ENCODE measurements at regions not wholly inside any gene's neighbourhood (a gene's known extent, or its start where the extent isn't known, plus 50 kb on each side); places are given as distances from the start of the nearest gene placed in this dataset.
A peak's percentile ranks its signal among the peaks of the same experiment; 100 is the strongest.

GRCh38 chr10:58010073-58010702 lies 257.5 kb downstream of the IPMK start:
- DNase-seq, result peak; percentile 93

GRCh38 chr10:58003945-58004344 lies 263.7 kb downstream of the IPMK start:
- DNase-seq, result no peak

GRCh38 chr10:58001159-58001558 lies 266.5 kb downstream of the IPMK start:
- no peak for DNase-seq

GRCh38 chr10:57996536-57996935 lies 271.2 kb downstream of the IPMK start:
- DNase-seq, result no peak

- no peak for DNase-seq
Observed at GRCh38 chr10:57993302-57993701, 274.4 kb downstream of the IPMK start.

GRCh38 chr10:57992321-57993077 lies 275.2 kb downstream of the IPMK start:
- peak; percentile 84 for DNase-seq

- DNase-seq, result no peak
Observed at GRCh38 chr10:57988964-57989363, 278.7 kb downstream of the IPMK start.

GRCh38 chr10:57987055-57987721 lies 280.5 kb downstream of the IPMK start:
- no peak for DNase-seq

- DNase-seq, result no peak
Observed at GRCh38 chr10:57986422-57986821, 281.3 kb downstream of the IPMK start.

- DNase-seq, result peak; percentile 13
Observed at GRCh38 chr10:57983281-57983791, 284.4 kb downstream of the IPMK start.

GRCh38 chr10:57982091-57982490 lies 285.6 kb downstream of the IPMK start:
- DNase-seq, result no peak

GRCh38 chr10:57979956-57980355 lies 287.7 kb downstream of the IPMK start:
- DNase-seq, result no peak

GRCh38 chr10:57979491-57979890 lies 288.2 kb downstream of the IPMK start:
- DNase-seq, result no peak

- DNase-seq, result no peak
Observed at GRCh38 chr10:57977262-57977661, 290.4 kb downstream of the IPMK start.

- DNase-seq, result no peak
Observed at GRCh38 chr10:57973451-57973850, 294.2 kb downstream of the IPMK start.

- DNase-seq, result no peak
Observed at GRCh38 chr10:57972783-57973182, 294.9 kb downstream of the IPMK start.

GRCh38 chr10:57968328-57969016 lies 299.2 kb downstream of the IPMK start:
- no peak for DNase-seq

- DNase-seq, result peak; percentile 78
Observed at GRCh38 chr10:57964351-57964750, 303.3 kb downstream of the IPMK start.

GRCh38 chr10:57963546-57963945 lies 304.1 kb downstream of the IPMK start:
- no peak for DNase-seq

- no peak for DNase-seq
Observed at GRCh38 chr10:57962839-57963238, 304.9 kb downstream of the IPMK start.

- DNase-seq, result no peak
Observed at GRCh38 chr10:57961487-57961886, 306.2 kb downstream of the IPMK start.

GRCh38 chr10:57960406-57960805 lies 307.3 kb downstream of the IPMK start:
- DNase-seq, result no peak

GRCh38 chr10:57959318-57960006 lies 308.2 kb downstream of the IPMK start:
- no peak for DNase-seq

Measured in NCI-H69 (cell line).